Endothelial cell of umbilical vein (primary cell): ENCODE measurements at regions not wholly inside any gene's neighbourhood (a gene's known extent, or its start where the extent isn't known, plus 50 kb on each side); places are given as distances from the start of the nearest gene placed in this dataset.
A peak's percentile ranks its signal among the peaks of the same experiment; 100 is the strongest.

Source experiments
- BruUV-seq: library from RNA; stranded (reverse); fragments of 400-500 nt; replicated peaks from 2 replicates; lab custom pipeline; 2021; lab: Mats Ljungman, UMichigan
- CTCF ChIA-PET: fragments of 300-600, 350-600 bp; sonication (Branson Sonifier 250); formaldehyde crosslinking; loops from one replicate; lab custom pipeline; 2021; ENCODE audit warnings: antibody characterized with exemption, inconsistent platforms; lab: Charles Lee
- POLR2A ChIA-PET: fragments of 300-600, 350-600 bp; sonication (Branson Sonifier 250); formaldehyde crosslinking; loops from one replicate; lab custom pipeline; 2021; ENCODE audit warnings: antibody characterized with exemption, inconsistent platforms; lab: Charles Lee
- DNase-seq: peaks from one replicate; pipeline ENCODE4 v3.0.0-alpha.2; 2011; ENCODE audit warnings: low read depth, low spot score
- FAIRE-seq: peaks from 2 replicates; lab custom pipeline; 2011; peaks lifted over from hg19 to GRCh38; lab: Jason Lieb, UNC
- H2AFZ ChIP-seq: 2 replicates; pipeline ENCODE4 v1.6.0; 2012; ENCODE audit warnings: low read depth, low read length, control low read depth, inconsistent platforms
- H3K27ac ChIP-seq: 2 replicates; pipeline ENCODE4 v1.5.1; 2011; ENCODE audit warnings: low read depth, mild to moderate bottlenecking, control low read depth, low read length, moderate library complexity; ENCODE audit not compliant: insufficient read depth
- H3K27me3 ChIP-seq, 2 experiments: 2 replicates each; pipeline versions ENCODE4 v1.6.0 to v1.6.1; 2011; ENCODE audit warnings: low read length in 2 of 2, mixed read lengths in 1 of 2; ENCODE audit not compliant: control insufficient read depth in 2 of 2, insufficient read depth in 2 of 2
- H3K36me3 ChIP-seq, 2 experiments: 2 replicates in 1 of 2; 3 replicates in 1 of 2; pipeline ENCODE4 v1.5.1; 2011; ENCODE audit warnings: low read length in 2 of 2, mild to moderate bottlenecking in 1 of 2, moderate library complexity in 1 of 2; ENCODE audit not compliant: control insufficient read depth in 2 of 2, insufficient read depth in 2 of 2; ENCODE audit errors: extremely low read depth in 1 of 2
- H3K4me1 ChIP-seq: 3 replicates; pipeline ENCODE4 v1.5.1; 2011; ENCODE audit warnings: mild to moderate bottlenecking, low read length; ENCODE audit not compliant: control insufficient read depth, insufficient read depth; ENCODE audit errors: extremely low read depth
- H3K4me2 ChIP-seq: 2 replicates; pipeline ENCODE4 v1.6.1; 2011; ENCODE audit warnings: low read length, control low read depth, mixed read lengths; ENCODE audit not compliant: insufficient read depth
- H3K4me3 ChIP-seq, 3 experiments: fragments of 200-600 bp in 1 of 3; sonication (generic), shearing (Covaris generic) in 1 of 3; replicated peaks in 1 of 3; 2 replicates each; pipeline ENCODE4 v1.5.1; 2011 to 2016; ENCODE audit warnings: control low read depth in 3 of 3, low read length in 3 of 3, mild to moderate bottlenecking in 2 of 3, inconsistent platforms in 1 of 3, low read depth in 1 of 3, moderate library complexity in 1 of 3; ENCODE audit not compliant: insufficient read depth in 1 of 3
- H3K79me2 ChIP-seq: 2 replicates; pipeline ENCODE4 v1.6.0; 2012; ENCODE audit warnings: low read length, inconsistent platforms; ENCODE audit not compliant: control insufficient read depth, insufficient read depth
- H3K9ac ChIP-seq: replicated peaks from 2 replicates; pipeline ENCODE3; 2011; ENCODE audit warnings: low read length, control low read depth; ENCODE audit not compliant: insufficient read depth; ENCODE audit errors: extremely low read depth
- H3K9me1 ChIP-seq: replicated peaks from 3 replicates; pipeline ENCODE4 v1.6.0; 2011; ENCODE audit warnings: mild to moderate bottlenecking, low read length; ENCODE audit not compliant: control insufficient read depth, insufficient read depth; ENCODE audit errors: extremely low read depth
- H3K9me3 ChIP-seq: replicated peaks from 2 replicates; pipeline ENCODE4 v1.5.1; 2012; ENCODE audit warnings: low read length, inconsistent platforms; ENCODE audit not compliant: control insufficient read depth, insufficient read depth
- H4K20me1 ChIP-seq: replicated peaks from 2 replicates; pipeline ENCODE3; 2011; ENCODE audit warnings: mild to moderate bottlenecking, low read length; ENCODE audit not compliant: control insufficient read depth, insufficient read depth; ENCODE audit errors: extremely low read depth
- CTCF ChIP-seq, 2 donors: IDR thresholded peaks; 1 replicate in 1 of 2; 2 replicates in 1 of 2; pipeline ENCODE4 v1.5.1; 2011; ENCODE audit warnings: low read length in 2 of 2, mild to moderate bottlenecking in 2 of 2, moderate library complexity in 2 of 2, control low read depth in 1 of 2, inconsistent platforms in 1 of 2, low read depth in 1 of 2; ENCODE audit not compliant: insufficient read depth in 1 of 2; ENCODE audit errors: extremely low read depth in 1 of 2
- JUN ChIP-seq: IDR thresholded peaks from 2 replicates; pipeline ENCODE4 v1.6.1; 2011; ENCODE audit warnings: borderline replicate concordance, low read depth; ENCODE audit not compliant: insufficient read length, insufficient read depth
- MAX ChIP-seq: IDR thresholded peaks from 2 replicates; pipeline ENCODE4 v1.6.1; 2011; ENCODE audit not compliant: insufficient read depth, insufficient read length
- MYC ChIP-seq: IDR thresholded peaks from one replicate; pipeline ENCODE4 v1.6.1; 2011; ENCODE audit warnings: mild to moderate bottlenecking, low read depth, low read length
- POLR2AphosphoS5 ChIP-seq: IDR thresholded peaks from 2 replicates; pipeline ENCODE4 v1.6.1; 2012; ENCODE audit warnings: low read depth, mild to moderate bottlenecking, control low read depth, low read length, moderate library complexity; ENCODE audit not compliant: insufficient read depth
- dilution Hi-C: fragments of 300-500 bp; cut with MboI; formaldehyde crosslinking; loops from one replicate; pipeline ENCODE4 v1.15.0; 2019; ENCODE audit warnings: low sequenced_read_pairs; ENCODE audit not compliant: extremely low pct_ligation_motif_present
- intact Hi-C: fragments of 100-400 bp; cut with micrococcal nuclease; formaldehyde crosslinking; loops from one replicate; pipeline ENCODE4 v1.10.0; 2022

GRCh38 chr11:24386546-24387397 lies 110.1 kb upstream of the LUZP2 start:
- no peaks in the 10 kb centered on the region for H3K9me3 ChIP-seq
- no peaks in the 10 kb centered on the region for H3K9me1 ChIP-seq
- intact Hi-C loops (loop anchor here (1.0 to 2.0 kb wide), 5 partner anchors 846 to 1840 kb away; no protein-coding TSS in a partner anchor), dilution Hi-C loops (no loop called here)
- H4K20me1 ChIP-seq: no peaks in the 10 kb centered on the region
- H3K4me3 ChIP-seq: no peak overlapping the region
- H3K9ac ChIP-seq: no peak overlapping the region
- BruUV-seq: no TSS peak
- TF ChIP-seq MAX: no peak
- no peak for TF ChIP-seq MYC
- no peak for TF ChIP-seq POLR2AphosphoS5
- TF ChIP-seq CTCF (IDR thresholded peaks at IDR 0.05; ENCODE audit: extremely low read depth in 1 of 2, insufficient read depth in 1 of 2, low read depth in 1 of 2, low read length in 2 of 2): peak; percentile 18 to 30
- TF ChIP-seq JUN: no peak
- H3K36me3 ChIP-seq: no peaks in the 10 kb centered on the region
- H3K27ac ChIP-seq: no peak overlapping the region
- FAIRE-seq (peak; percentile 40), DNase-seq (peak; percentile 38)
- no peak overlapping the region for H3K4me2 ChIP-seq
- H3K4me1 ChIP-seq: no peaks in the 10 kb centered on the region
- POLR2A ChIA-PET: no interaction called here
- H3K27me3 ChIP-seq: no peaks in the 10 kb centered on the region
- no peaks in the 10 kb centered on the region for H3K79me2 ChIP-seq
- H2AFZ ChIP-seq: no peak overlapping the region
- CTCF ChIA-PET: interaction anchor here (0.6 to 2.6 kb wide), 31 partner anchors 8 to 1842 kb away, joined by 3 to 64 read pairs (median 4); no protein-coding TSS in a partner anchor
